Activated CD8-positive, alpha-beta memory T cell treated with anti-CD3 and anti-CD28 coated beads, Interleukin-2, amount 50 U/mL, for 1 hour (primary cell): ENCODE measurements at regions not wholly inside any gene's neighbourhood (a gene's known extent, or its start where the extent isn't known, plus 50 kb on each side); places are given as distances from the start of the nearest gene placed in this dataset.

Experiments
- DNase-seq: peaks from one replicate; pipeline ENCODE4 v3.0.0-alpha.2; 2020; ENCODE audit errors: extremely low read depth

GRCh38 chr21:17981060-17981740 is 162.0 kb upstream of the C21orf91 start:
- no peak for DNase-seq

DNA sequence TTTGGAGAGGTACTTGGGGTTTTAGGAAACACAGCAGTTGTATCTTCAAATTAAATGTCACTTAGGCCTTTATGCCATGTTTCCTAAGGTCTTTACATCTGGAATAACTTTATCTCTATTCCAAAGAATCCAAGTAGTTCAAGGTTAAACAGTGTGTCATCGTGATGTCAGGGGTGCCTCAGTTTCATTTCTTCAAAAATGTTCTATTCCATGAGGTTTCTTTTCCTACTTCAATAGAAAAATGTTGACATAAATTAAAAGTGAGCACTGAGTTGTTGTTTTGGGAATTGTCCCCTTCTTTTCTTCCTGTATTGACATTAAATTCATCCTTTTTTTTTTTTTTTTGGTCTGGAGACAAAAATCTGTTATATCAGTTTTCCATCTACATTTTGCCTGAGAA is 160.6 kb upstream of the C21orf91 start:
- DNase-seq = no peak

DNA sequence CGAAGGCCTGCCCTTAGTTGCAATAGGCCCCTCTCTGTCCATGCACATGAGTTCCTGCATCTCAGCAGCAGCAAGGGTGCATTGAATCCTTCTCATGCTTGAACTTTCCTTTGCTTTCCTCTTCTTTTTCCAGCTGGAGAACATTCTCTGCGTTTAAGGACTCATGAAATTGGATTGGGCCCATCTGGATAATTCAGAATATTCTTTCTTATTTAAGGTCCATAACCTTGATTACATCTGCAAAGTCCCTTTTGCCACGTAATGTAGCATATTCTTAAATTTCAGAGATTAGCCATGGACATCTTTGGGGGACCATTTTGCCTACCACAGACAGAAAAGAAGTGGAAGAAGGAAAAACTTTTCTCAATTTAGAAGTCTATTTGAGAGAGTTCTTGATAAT is 159.7 kb upstream of the C21orf91 start:
- no peak for DNase-seq

GRCh38 chr21:17976691-17977090 is 157.5 kb upstream of the C21orf91 start:
- no peak for DNase-seq

- DNase-seq = no peak
These were observed 157.0 kb upstream of the C21orf91 start for GRCh38 chr21:17976139-17976538.

DNA sequence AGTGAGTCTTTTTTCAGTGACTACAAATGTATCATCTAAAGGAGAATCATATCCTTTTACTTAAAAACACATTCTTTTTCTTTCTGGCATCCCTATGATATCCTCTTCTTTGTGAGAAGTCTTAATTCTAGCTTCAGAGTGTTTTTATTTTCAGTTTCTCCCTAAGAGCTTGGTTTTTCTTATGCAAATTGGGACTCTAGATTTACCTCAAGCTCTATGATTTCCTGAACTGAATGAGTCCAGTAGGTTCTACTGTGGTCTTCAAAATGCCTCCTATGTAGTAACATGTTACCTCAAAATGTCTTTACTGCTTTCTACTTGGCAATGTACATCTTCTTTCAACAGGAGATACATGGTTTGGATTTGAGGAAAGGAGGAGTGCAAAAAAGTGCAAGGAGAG is 148.2 kb upstream of the C21orf91 start:
- no peak for DNase-seq

DNA sequence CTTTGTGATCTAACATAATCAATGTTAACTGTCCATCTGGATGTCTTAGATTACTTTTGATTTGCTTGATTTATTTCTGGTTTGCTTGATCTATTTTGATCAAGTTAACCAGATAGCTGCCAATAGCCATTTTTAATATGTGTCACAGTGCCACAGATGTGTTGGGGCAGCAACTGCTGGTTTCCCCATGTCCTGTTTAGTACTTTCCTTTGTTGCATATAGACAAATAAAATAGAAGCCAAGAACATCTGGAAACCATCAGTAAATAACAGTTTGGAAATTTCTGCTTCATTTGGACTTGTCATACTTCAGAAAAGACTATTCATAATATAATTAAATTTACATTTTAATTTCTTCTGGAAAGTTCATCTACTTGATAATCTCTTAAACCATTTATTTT is 145.6 kb upstream of the C21orf91 start:
- DNase-seq = no peak

GRCh38 chr21:17964199-17964598 is 145.0 kb upstream of the C21orf91 start:
- DNase-seq = no peak

DNA sequence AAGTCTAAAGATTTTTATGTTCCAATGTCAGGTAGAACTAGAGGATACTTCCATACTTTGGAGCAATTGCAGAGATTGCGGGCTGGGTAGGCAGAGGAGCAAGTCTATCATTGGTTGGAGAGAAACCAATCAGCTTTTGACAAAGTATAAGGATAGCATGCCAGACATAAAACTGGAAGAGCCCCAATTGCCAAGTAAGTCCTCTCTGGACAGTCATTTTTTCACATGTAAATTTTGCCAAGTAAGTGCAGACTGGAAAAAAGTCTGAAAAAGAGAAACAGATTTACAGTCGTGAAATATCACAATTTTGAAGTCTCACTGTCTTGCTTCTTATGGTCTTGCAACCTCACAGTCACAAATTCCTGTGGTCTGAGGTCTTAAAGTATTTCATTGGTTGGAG is 131.4 kb upstream of the C21orf91 start:
- no peak for DNase-seq

DNA sequence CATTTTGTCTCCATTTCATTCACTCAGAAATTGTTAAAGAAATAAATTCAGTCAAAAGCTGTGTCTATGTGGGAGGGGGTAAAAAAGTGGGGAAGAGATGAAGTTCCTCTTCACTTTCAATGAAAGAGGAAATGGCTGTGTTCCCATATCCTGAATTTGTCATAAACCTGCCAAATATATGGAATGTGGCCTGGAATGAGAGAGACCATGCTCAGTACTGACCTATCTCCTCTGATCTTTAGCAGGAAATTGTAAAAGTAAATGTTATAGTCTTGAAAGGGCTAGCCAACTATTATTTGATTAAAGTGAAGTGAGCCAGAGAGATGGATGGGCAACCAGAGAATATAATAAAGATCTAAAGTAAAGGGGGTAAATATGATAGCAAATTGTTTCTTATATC is 130.3 kb upstream of the C21orf91 start:
- DNase-seq = no peak

DNA sequence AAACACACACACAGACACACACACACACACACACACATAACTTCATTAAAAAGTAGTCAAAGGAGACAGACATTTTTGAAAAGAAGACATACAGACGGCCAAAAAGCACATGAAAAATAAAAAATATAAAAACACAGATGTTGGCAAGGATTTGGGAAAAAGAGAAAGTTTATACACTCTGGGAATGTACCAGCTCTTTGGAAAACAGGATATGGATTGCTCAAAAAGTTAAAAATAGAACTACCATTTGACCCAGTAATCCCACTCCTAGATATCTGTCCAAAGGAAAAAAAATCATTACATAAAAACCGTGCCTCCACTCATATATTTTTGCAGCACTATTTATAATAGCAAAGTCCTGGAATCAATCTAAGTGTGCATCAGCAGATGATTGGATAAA is 128.4 kb upstream of the C21orf91 start:
- no peak for DNase-seq

- DNase-seq = no peak
These were observed 111.9 kb upstream of the C21orf91 start for GRCh38 chr21:17931080-17931479.

DNA sequence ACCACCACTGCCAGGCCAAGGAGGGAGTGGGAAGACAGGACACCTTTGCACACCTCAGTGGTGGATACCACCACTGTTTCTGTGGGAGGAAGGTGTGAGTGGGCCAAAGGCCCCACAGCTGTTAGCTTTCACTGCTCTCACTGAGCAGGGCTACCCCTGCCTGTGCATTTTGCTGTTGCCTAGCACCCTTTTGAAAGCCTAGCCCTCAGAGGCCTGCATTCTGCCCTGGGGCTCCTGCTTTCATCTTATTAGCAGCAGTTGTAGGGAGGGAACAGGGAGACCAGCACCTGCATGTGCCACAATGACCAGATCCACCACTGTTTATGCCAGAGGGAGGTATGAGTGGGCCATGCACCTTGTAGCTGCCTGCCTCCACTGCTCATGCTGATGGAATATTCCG is 110.9 kb upstream of the C21orf91 start:
- DNase-seq = no peak

GRCh38 chr21:17929510-17929909 is 110.4 kb upstream of the C21orf91 start:
- no peak for DNase-seq

- no peak for DNase-seq
These were observed 106.7 kb upstream of the C21orf91 start for GRCh38 chr21:17925899-17926298.

DNA sequence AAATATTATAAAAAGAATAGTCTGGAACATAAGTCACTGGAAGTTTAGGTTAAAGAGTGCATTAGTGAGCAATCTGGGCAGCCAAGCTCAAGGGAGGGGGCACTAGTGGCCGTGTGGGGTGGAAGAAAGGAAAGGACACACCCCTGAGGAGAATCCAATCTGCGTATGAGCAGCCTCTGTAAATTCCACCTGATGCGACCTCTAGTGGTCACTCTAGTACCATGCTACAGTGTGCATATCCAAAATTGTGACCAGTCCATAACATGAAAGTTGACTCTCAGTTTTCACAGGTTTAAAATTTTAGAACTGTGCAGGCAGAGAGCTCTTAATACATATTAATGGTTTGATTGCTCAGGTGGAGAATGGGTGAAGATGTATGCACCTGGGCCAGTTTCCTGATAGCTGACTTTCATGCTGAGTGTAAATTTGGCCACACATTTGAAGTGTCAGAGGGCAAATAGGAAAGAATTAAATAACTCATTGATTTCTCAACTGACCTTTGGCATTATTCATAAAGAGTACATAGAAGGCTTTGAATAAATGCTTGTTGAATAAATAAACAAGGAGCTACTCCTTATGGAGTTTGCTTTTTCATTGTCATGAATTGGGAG is 105.9 kb upstream of the C21orf91 start:
- DNase-seq = peak; percentile 11

GRCh38 chr21:17921579-17922530 is 102.7 kb upstream of the C21orf91 start:
- DNase-seq = no peak

- no peak for DNase-seq
These were observed 96.8 kb upstream of the C21orf91 start for GRCh38 chr21:17915976-17916375.

- DNase-seq = no peak
These were observed 92.5 kb upstream of the C21orf91 start for GRCh38 chr21:17911628-17912027.

- no peak for DNase-seq
These were observed 84.9 kb upstream of the C21orf91 start for GRCh38 chr21:17903929-17904639.

GRCh38 chr21:17903029-17903806 is 84.1 kb upstream of the C21orf91 start:
- no peak for DNase-seq
